IMR-90 (cell line): ENCODE measurements at regions not wholly inside any gene's neighbourhood (a gene's known extent, or its start where the extent isn't known, plus 50 kb on each side); places are given as distances from the start of the nearest gene placed in this dataset.

Experiments used
- ATAC-seq: fragments of 200-7000 bp; cut with Tn5 transposase; 2 replicates; pipeline ENCODE4 v1.9.1; 2020; ENCODE audit warnings: low read depth, mild to moderate bottlenecking, moderate library complexity
- BruUV-seq: library from RNA; stranded (reverse); fragments of 400-500 nt; replicated peaks from 2 replicates; lab custom pipeline; 2021; lab: Mats Ljungman, UMichigan
- CTCF ChIA-PET: fragments of 300-600 bp; formaldehyde crosslinking; extraction: SDS; loops from one replicate; lab custom pipeline; 2021; ENCODE audit warnings: antibody characterized with exemption; lab: Yijun Ruan, JAX
- POLR2A ChIA-PET: fragments of 300-600 bp; sonication (Branson Sonifier 250); formaldehyde crosslinking; loops from one replicate; lab custom pipeline; 2022; ENCODE audit warnings: antibody characterized with exemption; ENCODE audit not compliant: unreplicated experiment; lab: Charles Lee
- DNase-seq: peaks from one replicate; pipeline ENCODE4 v3.0.0; 2013
- H2AFZ ChIP-seq: replicated peaks from 2 replicates; pipeline ENCODE3; 2013; ENCODE audit warnings: low read length, mild to moderate bottlenecking; ENCODE audit not compliant: poor library complexity
- H2AK5ac ChIP-seq: 2 replicates; pipeline ENCODE4 v1.6.1; 2013; ENCODE audit warnings: low read depth, low read length, inconsistent platforms
- H2AK9ac ChIP-seq: replicated peaks from 2 replicates; pipeline ENCODE3; 2013; ENCODE audit warnings: mild to moderate bottlenecking, low read depth, low read length, moderate library complexity; ENCODE audit not compliant: poor library complexity
- H2BK120ac ChIP-seq: 2 replicates; pipeline ENCODE4 v1.6.1; 2013; ENCODE audit warnings: low read depth, low read length, inconsistent platforms
- H2BK15ac ChIP-seq: 3 replicates; pipeline ENCODE4 v1.6.1; 2013; ENCODE audit warnings: low read depth, low read length, inconsistent platforms
- H2BK20ac ChIP-seq: 2 replicates; pipeline ENCODE4 v1.6.1; 2013; ENCODE audit warnings: low read depth, mild to moderate bottlenecking, inconsistent platforms, low read length, moderate library complexity
- H2BK5ac ChIP-seq: 2 replicates; pipeline ENCODE4 v1.6.1; 2013; ENCODE audit warnings: mild to moderate bottlenecking, low read depth, low read length, inconsistent platforms; ENCODE audit not compliant: poor library complexity, severe bottlenecking
- H3K14ac ChIP-seq: replicated peaks from 2 replicates; pipeline ENCODE4 v1.6.1; 2013; ENCODE audit warnings: low read depth, low read length, inconsistent platforms
- H3K18ac ChIP-seq: 2 replicates; pipeline ENCODE4 v1.6.1; 2013; ENCODE audit warnings: low read depth, low read length, control low read depth
- H3K23ac ChIP-seq: 2 replicates; pipeline ENCODE4 v1.6.1; 2013; ENCODE audit warnings: low read depth, low read length, inconsistent platforms
- H3K27ac ChIP-seq: 2 replicates; pipeline ENCODE4 v1.5.1; 2013; ENCODE audit warnings: mild to moderate bottlenecking, control low read depth, low read length; ENCODE audit not compliant: insufficient read depth
- H3K27me3 ChIP-seq: 2 replicates; pipeline ENCODE4 v1.6.1; 2013; ENCODE audit warnings: low read length; ENCODE audit not compliant: control insufficient read depth, insufficient read depth
- H3K36me3 ChIP-seq: 2 replicates; pipeline ENCODE4 v1.6.1; 2013; ENCODE audit warnings: low read length, mixed read lengths; ENCODE audit not compliant: control insufficient read depth, insufficient read depth
- H3K4ac ChIP-seq: 2 replicates; pipeline ENCODE4 v1.6.1; 2013; ENCODE audit warnings: low read depth, low read length, inconsistent platforms
- H3K4me1 ChIP-seq: 2 replicates; pipeline ENCODE4 v1.6.1; 2013; ENCODE audit warnings: low read length, mixed read lengths; ENCODE audit not compliant: control insufficient read depth, insufficient read depth
- H3K4me2 ChIP-seq: 2 replicates; pipeline ENCODE4 v1.6.1; 2013; ENCODE audit warnings: low read depth, mild to moderate bottlenecking, control low read depth, low read length, moderate library complexity
- H3K4me3 ChIP-seq: 2 replicates; pipeline ENCODE4 v1.5.1; 2013; ENCODE audit warnings: low read depth, mild to moderate bottlenecking, control low read depth, low read length, moderate library complexity; ENCODE audit not compliant: insufficient read depth
- H3K56ac ChIP-seq: 2 replicates; pipeline ENCODE4 v1.6.1; 2013; ENCODE audit warnings: low read length, inconsistent platforms; ENCODE audit not compliant: insufficient read depth; ENCODE audit errors: extremely low read depth
- H3K79me1 ChIP-seq, 2 experiments: 2 replicates each; pipeline ENCODE4 v1.6.1; 2013; ENCODE audit warnings: low read length in 2 of 2, inconsistent platforms in 1 of 2, low read depth in 1 of 2
- H3K9ac ChIP-seq: 2 replicates; pipeline ENCODE4 v1.6.1; 2013; ENCODE audit warnings: low read depth, low read length, control low read depth
- H3K9me1 ChIP-seq: 2 replicates; pipeline ENCODE4 v1.6.1; 2013; ENCODE audit warnings: low read length, inconsistent platforms; ENCODE audit not compliant: insufficient read depth
- H3K9me3 ChIP-seq: 2 replicates; pipeline ENCODE4 v1.6.1; 2013; ENCODE audit warnings: low read length; ENCODE audit not compliant: control insufficient read depth, insufficient read depth
- H4K20me1 ChIP-seq: 2 replicates; pipeline ENCODE4 v1.6.1; 2013; ENCODE audit warnings: low read length, inconsistent platforms; ENCODE audit not compliant: insufficient read depth
- H4K5ac ChIP-seq: 2 replicates; pipeline ENCODE4 v1.6.1; 2013; ENCODE audit warnings: mild to moderate bottlenecking, low read depth, low read length, control low read depth
- H4K8ac ChIP-seq, 2 experiments: 2 replicates each; pipeline ENCODE4 v1.6.1; 2013; ENCODE audit warnings: low read depth in 2 of 2, low read length in 2 of 2, control low read depth in 1 of 2, inconsistent platforms in 1 of 2
- H4K91ac ChIP-seq: 2 replicates; pipeline ENCODE4 v1.6.1; 2013; ENCODE audit warnings: low read depth, low read length, inconsistent platforms; ENCODE audit not compliant: insufficient read depth
- BHLHE40 ChIP-seq: fragments of 150-350 bp; IDR thresholded peaks from 2 replicates; pipeline ENCODE4 v1.6.1; 2016; ENCODE audit warnings: mild to moderate bottlenecking, low read depth, low read length
- CEBPB ChIP-seq: IDR thresholded peaks from 2 replicates; pipeline ENCODE4 v1.6.1; 2012; ENCODE audit warnings: low read depth, low read length, improper control_type of control experiment
- CHD1 ChIP-seq: IDR thresholded peaks from 2 replicates; pipeline ENCODE4 v1.6.1; 2012; ENCODE audit warnings: low read depth, low read length, improper control_type of control experiment
- CTCF ChIP-seq: conservative IDR thresholded peaks from 2 replicates; pipeline ENCODE4 v1.5.1; 2012; ENCODE audit warnings: mild to moderate bottlenecking, low read depth, low read length, improper control_type of control experiment
- FOS ChIP-seq: fragments of 150-350 bp; IDR thresholded peaks from 2 replicates; pipeline ENCODE4 v1.6.1; 2016; ENCODE audit warnings: low read depth, low read length
- MAFK ChIP-seq: IDR thresholded peaks from 2 replicates; pipeline ENCODE4 v1.6.1; 2012; ENCODE audit warnings: low read depth, low read length, improper control_type of control experiment
- MAZ ChIP-seq: IDR thresholded peaks from 2 replicates; pipeline ENCODE4 v1.6.1; 2012; ENCODE audit warnings: low read depth, mild to moderate bottlenecking, low read length, improper control_type of control experiment, moderate library complexity, borderline replicate concordance
- MXI1 ChIP-seq: IDR thresholded peaks from 2 replicates; pipeline ENCODE4 v1.6.1; 2012; ENCODE audit warnings: low read depth, mild to moderate bottlenecking, low read length, moderate library complexity, borderline replicate concordance
- NFE2L2 ChIP-seq: fragments of 150-350 bp; IDR thresholded peaks from 2 replicates; pipeline ENCODE4 v1.6.1; 2016; ENCODE audit warnings: low read depth, mild to moderate bottlenecking, low read length
- POLR2A ChIP-seq: IDR thresholded peaks from 2 replicates; pipeline ENCODE4 v1.6.1; 2012; ENCODE audit warnings: mild to moderate bottlenecking, low read depth, low read length
- RAD21 ChIP-seq: IDR thresholded peaks from 2 replicates; pipeline ENCODE4 v1.6.1; 2012; ENCODE audit warnings: low read length, improper control_type of control experiment
- RCOR1 ChIP-seq: IDR thresholded peaks from 2 replicates; pipeline ENCODE4 v1.6.1; 2012; ENCODE audit warnings: mild to moderate bottlenecking, low read length, improper control_type of control experiment; ENCODE audit not compliant: insufficient replicate concordance
- RFX5 ChIP-seq: IDR thresholded peaks from 2 replicates; pipeline ENCODE4 v1.8.0; 2012; ENCODE audit warnings: low read depth, mild to moderate bottlenecking, low read length, moderate library complexity
- SMC3 ChIP-seq: fragments of 150-350 bp; IDR thresholded peaks from 2 replicates; pipeline ENCODE4 v1.6.1; 2016; ENCODE audit warnings: low read depth, mild to moderate bottlenecking, antibody characterized with exemption, low read length, moderate library complexity
- whole genome bisulfite sequencing, 2 experiments: methylation state at CpG; one replicate each; pipeline versions ENCODE4 v1.1.5 to v1.1.7; 2013; ENCODE audit warnings: missing lambda C conversion rate in 2 of 2; ENCODE audit not compliant: insufficient read length in 1 of 2; ENCODE audit errors: extremely low coverage in 2 of 2; 5-methylcytosine and 5-hydroxymethylcytosine counted together
- dilution Hi-C: fragments of 300-500 bp; cut with HindIII; formaldehyde crosslinking; loops from one replicate; pipeline ENCODE4 v1.14.3; 2018; ENCODE audit warnings: low sequenced_read_pairs; ENCODE audit not compliant: unreplicated experiment
- in situ Hi-C: fragments of 300-500 bp; cut with MboI; formaldehyde crosslinking; loops from 3 replicates; pipeline ENCODE4 v1.14.3; 2019; ENCODE audit warnings: low sequenced_read_pairs, inconsistent platforms, mixed read lengths
- intact Hi-C: fragments of 100-400 bp; cut with micrococcal nuclease; formaldehyde crosslinking; loops from 2 replicates; pipeline ENCODE4 v1.10.0; 2022
- TF ChIP-seq, protein P1 (sequence below): fragments of 150-350 bp; IDR thresholded peaks from 2 replicates; pipeline ENCODE4 v1.6.1; 2016; ENCODE audit warnings: low read depth, mild to moderate bottlenecking, low read length, moderate library complexity, borderline replicate concordance
- TF ChIP-seq, protein P2 (sequence below): fragments of 150-350 bp; IDR thresholded peaks from 2 replicates; pipeline ENCODE4 v1.6.1; 2017; ENCODE audit warnings: mild to moderate bottlenecking, antibody characterized with exemption, low read length, low read depth

DNA sequence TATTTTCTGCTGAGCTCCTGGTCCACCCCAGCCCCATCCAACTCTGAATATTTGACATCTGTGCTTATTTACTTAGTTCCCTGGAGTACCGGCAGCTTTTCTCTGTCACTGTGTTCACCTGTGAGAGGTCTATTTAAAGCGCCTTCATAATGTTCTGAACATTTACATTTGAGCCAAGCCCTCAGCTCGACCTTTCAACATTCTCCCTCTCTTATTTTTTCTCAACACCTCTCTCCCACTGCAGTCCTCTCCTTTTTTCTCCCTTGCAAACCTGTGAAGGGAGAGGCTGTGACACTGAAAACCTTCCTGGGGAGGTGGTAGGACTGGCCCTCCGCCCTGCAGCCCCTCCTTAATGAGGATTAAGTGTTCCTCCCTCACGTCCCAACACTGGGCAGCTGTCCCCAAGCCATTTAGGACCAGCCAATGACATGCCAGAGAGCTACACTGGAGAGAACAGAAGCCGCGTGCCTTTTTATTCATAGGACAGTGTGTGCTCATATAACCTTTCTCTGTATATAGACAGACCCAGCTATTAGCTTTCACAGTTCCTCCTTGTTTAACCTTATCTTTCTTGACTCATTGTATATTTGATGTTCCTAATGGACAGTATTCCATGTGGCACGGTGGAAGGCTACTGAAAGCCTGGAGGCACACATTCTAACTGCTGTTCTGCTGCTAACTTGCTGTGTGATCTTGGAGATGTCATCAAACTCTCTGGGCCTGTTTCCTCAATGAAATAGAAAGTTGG lies 134.8 kb downstream of the NUFIP1 start:
- DNase-seq, result peak; percentile 11
- Histone ChIP-seq H3K9me1 (no peaks in the 10 kb centered on the region), H3K9me3 (no peaks in the 10 kb centered on the region), H3K56ac (no peak overlapping the region), H2BK120ac (no peak overlapping the region), H3K23ac (no peak overlapping the region), H4K20me1 (no peaks in the 10 kb centered on the region), H2AK9ac (no peak overlapping the region), H2BK15ac (no peak overlapping the region), H3K4me2 (no peak overlapping the region), H3K18ac (no peak overlapping the region), H3K27ac (no peak overlapping the region), H4K5ac (no peak overlapping the region), H3K4ac (no peak overlapping the region), H2AK5ac (peak overlapping the region; percentile 27; the same call in 1 of the 2 replicates), H3K9ac (no peak overlapping the region), H3K4me3 (no peak overlapping the region), H3K4me1 (peaks cover 2% of the 10 kb centered on the region; the same call in 1 of the 2 replicates), H4K8ac (no peak overlapping the region), H2AFZ (no peak overlapping the region), H2BK20ac (no peak overlapping the region), H2BK5ac (no peak overlapping the region), H3K14ac (no peak overlapping the region), H4K91ac (no peak overlapping the region), H3K36me3 (no peaks in the 10 kb centered on the region), H3K27me3 (no peaks in the 10 kb centered on the region), H3K79me1 (no peaks in the 10 kb centered on the region)
- POLR2A ChIA-PET, result no interaction called here
- TF ChIP-seq MAZ (no peak), SMC3 (no peak), MAFK (no peak), CTCF (no peak), MXI1 (no peak), BHLHE40 (no peak), RFX5 (no peak), POLR2A (no peak), NFE2L2 (no peak), FOS (no peak), CHD1 (no peak), CEBPB (no peak), RCOR1 (no peak), RAD21 (no peak)
- TF ChIP-seq, protein P1, sequence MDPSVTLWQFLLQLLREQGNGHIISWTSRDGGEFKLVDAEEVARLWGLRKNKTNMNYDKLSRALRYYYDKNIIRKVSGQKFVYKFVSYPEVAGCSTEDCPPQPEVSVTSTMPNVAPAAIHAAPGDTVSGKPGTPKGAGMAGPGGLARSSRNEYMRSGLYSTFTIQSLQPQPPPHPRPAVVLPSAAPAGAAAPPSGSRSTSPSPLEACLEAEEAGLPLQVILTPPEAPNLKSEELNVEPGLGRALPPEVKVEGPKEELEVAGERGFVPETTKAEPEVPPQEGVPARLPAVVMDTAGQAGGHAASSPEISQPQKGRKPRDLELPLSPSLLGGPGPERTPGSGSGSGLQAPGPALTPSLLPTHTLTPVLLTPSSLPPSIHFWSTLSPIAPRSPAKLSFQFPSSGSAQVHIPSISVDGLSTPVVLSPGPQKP, result no peak
- TF ChIP-seq, protein P2, sequence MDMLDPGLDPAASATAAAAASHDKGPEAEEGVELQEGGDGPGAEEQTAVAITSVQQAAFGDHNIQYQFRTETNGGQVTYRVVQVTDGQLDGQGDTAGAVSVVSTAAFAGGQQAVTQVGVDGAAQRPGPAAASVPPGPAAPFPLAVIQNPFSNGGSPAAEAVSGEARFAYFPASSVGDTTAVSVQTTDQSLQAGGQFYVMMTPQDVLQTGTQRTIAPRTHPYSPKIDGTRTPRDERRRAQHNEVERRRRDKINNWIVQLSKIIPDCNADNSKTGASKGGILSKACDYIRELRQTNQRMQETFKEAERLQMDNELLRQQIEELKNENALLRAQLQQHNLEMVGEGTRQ, result no peak
- dilution Hi-C loops (no loop called here), in situ Hi-C loops (no loop called here), intact Hi-C loops (no loop called here)
- WGBS, 2 experiments, result no CpG with 5 or more reads among the region's 8 CpGs
- CTCF ChIA-PET, result no interaction called here
- BruUV-seq, result no TSS peak
- ATAC-seq, result peak; percentile 29; the same call in 1 of the 2 replicates
